HEK293 (cell line): ENCODE measurements at regions not wholly inside any gene's neighbourhood (a gene's known extent, or its start where the extent isn't known, plus 50 kb on each side); places are given as distances from the start of the nearest gene placed in this dataset.

Experiments
- CTCF ChIA-PET: fragments of 350-600 bp; formaldehyde crosslinking; extraction: SDS; loops from one replicate; lab custom pipeline; 2021; ENCODE audit warnings: antibody characterized with exemption; lab: Yijun Ruan, JAX
- POLR2A ChIA-PET: fragments of 300-600 bp; formaldehyde crosslinking; extraction: SDS; loops from one replicate; lab custom pipeline; 2020; ENCODE audit warnings: antibody characterized with exemption, inconsistent platforms; lab: Yijun Ruan, JAX
- H3K27ac ChIP-seq: fragments of 200-500 bp; sonication (Bioruptor generic); 2 replicates; pipeline ENCODE4 v1.5.1; 2014; ENCODE audit warnings: low read depth, low read length, control low read depth, inconsistent platforms; ENCODE audit errors: extremely low read depth
- H3K36me3 ChIP-seq, 2 experiments: fragments of 200-500 bp in 1 of 2; sonication (Bioruptor generic) in 1 of 2; 1 replicate in 1 of 2; 2 replicates in 1 of 2; pipeline ENCODE4 v1.5.1; 2014 to 2017; ENCODE audit warnings: inconsistent platforms in 2 of 2, low read length in 2 of 2; ENCODE audit not compliant: control insufficient read depth in 2 of 2, insufficient read depth in 1 of 2
- H3K4me1 ChIP-seq: fragments of 200-500 bp; sonication (Bioruptor generic); 2 replicates; pipeline ENCODE4 v1.5.1; 2014; ENCODE audit warnings: mild to moderate bottlenecking, low read length, inconsistent platforms; ENCODE audit not compliant: control insufficient read depth, insufficient read depth
- H3K4me3 ChIP-seq: 2 replicates; pipeline ENCODE4 v1.5.1; 2011; ENCODE audit warnings: low read depth, mild to moderate bottlenecking, control low read depth, low read length, moderate library complexity
- H3K9me3 ChIP-seq: fragments of 200-500 bp; sonication (Bioruptor generic); 2 replicates; pipeline ENCODE4 v1.5.1; 2014; ENCODE audit warnings: low read depth, low read length, inconsistent platforms; ENCODE audit not compliant: control insufficient read depth, insufficient read depth
- GLI4 ChIP-seq: fragments of 450-650 bp; formaldehyde crosslinking; IDR thresholded peaks from 2 replicates; pipeline ENCODE4 v1.5.1; 2016; ENCODE audit warnings: missing biosample characterization, missing genetic modification characterization
- KLF7 ChIP-seq: fragments of 450-650 bp; formaldehyde crosslinking; IDR thresholded peaks from 2 replicates; pipeline ENCODE4 v1.5.1; 2016; ENCODE audit warnings: missing biosample characterization, missing genetic modification characterization, borderline replicate concordance
- PRDM1 ChIP-seq: fragments of 450-650 bp; formaldehyde crosslinking; IDR thresholded peaks from 2 replicates; pipeline ENCODE4; 2016; ENCODE audit warnings: missing biosample characterization, missing genetic modification characterization
- REPIN1 ChIP-seq: fragments of 450-650 bp; formaldehyde crosslinking; IDR thresholded peaks from 2 replicates; pipeline ENCODE4 v1.5.1; 2017; ENCODE audit warnings: missing biosample characterization, missing genetic modification characterization, low read depth
- SP3 ChIP-seq: fragments of 450-650 bp; formaldehyde crosslinking; IDR thresholded peaks from 2 replicates; pipeline ENCODE4 v1.5.1; 2016; ENCODE audit warnings: missing biosample characterization, missing genetic modification characterization
- ZNF155 ChIP-seq: fragments of 450-650 bp; formaldehyde crosslinking; IDR thresholded peaks from 2 replicates; pipeline ENCODE4 v1.5.1; 2016; ENCODE audit warnings: missing biosample characterization, missing genetic modification characterization
- ZNF324 ChIP-seq: fragments of 450-650 bp; formaldehyde crosslinking; IDR thresholded peaks from 2 replicates; pipeline ENCODE4 v1.5.1; 2016; ENCODE audit warnings: missing biosample characterization, missing genetic modification characterization
- ZNF416 ChIP-seq: fragments of 450-650 bp; formaldehyde crosslinking; IDR thresholded peaks from 2 replicates; pipeline ENCODE4 v1.5.1; 2016; ENCODE audit warnings: missing biosample characterization, missing genetic modification characterization
- ZNF48 ChIP-seq: fragments of 450-650 bp; formaldehyde crosslinking; IDR thresholded peaks from 2 replicates; pipeline ENCODE4 v1.5.1; 2016; ENCODE audit warnings: missing biosample characterization, missing genetic modification characterization
- ZNF521 ChIP-seq: fragments of 450-650 bp; formaldehyde crosslinking; IDR thresholded peaks from 2 replicates; pipeline ENCODE4 v1.5.1; 2017; ENCODE audit warnings: missing biosample characterization, mild to moderate bottlenecking, missing genetic modification characterization
- ZNF677 ChIP-seq: fragments of 450-650 bp; IDR thresholded peaks from 2 replicates; pipeline ENCODE4 v1.5.0; 2018; ENCODE audit warnings: missing biosample characterization, mild to moderate bottlenecking, missing genetic modification characterization, moderate library complexity
- ZSCAN16 ChIP-seq: fragments of 450-650 bp; formaldehyde crosslinking; IDR thresholded peaks from 2 replicates; pipeline ENCODE4 v1.5.1; 2016; ENCODE audit warnings: missing biosample characterization, missing genetic modification characterization
- TF ChIP-seq, protein P1 (sequence below): fragments of 450-650 bp; formaldehyde crosslinking; IDR thresholded peaks from 2 replicates; pipeline ENCODE4 v1.5.1; 2016; ENCODE audit warnings: missing biosample characterization, missing genetic modification characterization, low read depth
- TF ChIP-seq, protein P2 (sequence below): fragments of 450-650 bp; formaldehyde crosslinking; IDR thresholded peaks from 2 replicates; pipeline ENCODE4 v1.5.1; 2016; ENCODE audit warnings: missing biosample characterization, missing genetic modification characterization
- TF ChIP-seq, protein P3 (sequence below): fragments of 450-650 bp; IDR thresholded peaks from 2 replicates; pipeline ENCODE4 v1.5.1; 2018; ENCODE audit warnings: missing biosample characterization, mild to moderate bottlenecking, missing genetic modification characterization

DNA sequence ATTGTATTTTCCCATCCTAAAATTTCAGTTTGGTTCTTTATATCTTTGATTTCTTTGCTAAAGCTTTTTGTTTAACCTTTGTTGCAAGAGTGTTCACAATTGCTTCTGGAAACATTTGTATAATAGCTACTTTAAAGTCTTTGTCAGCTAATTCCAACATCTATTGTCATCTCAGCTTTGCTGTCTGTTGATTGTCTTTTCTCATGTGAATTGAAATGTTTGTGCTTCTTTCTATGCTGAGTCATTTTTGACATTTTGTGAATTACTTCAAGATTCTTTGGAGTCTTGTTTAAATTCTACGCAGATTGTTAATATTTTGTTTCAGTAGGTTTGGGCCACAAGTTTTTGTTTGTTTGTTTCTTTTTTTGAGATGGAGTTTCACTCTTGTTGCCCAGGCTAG lies 73.2 kb downstream of the SUCNR1 start:
- no peak overlapping the region for H3K27ac ChIP-seq
- CTCF ChIA-PET, result no interaction called here
- POLR2A ChIA-PET, result no interaction called here
- H3K9me3 ChIP-seq, result no peaks in the 10 kb centered on the region
- TF ChIP-seq, protein P1, sequence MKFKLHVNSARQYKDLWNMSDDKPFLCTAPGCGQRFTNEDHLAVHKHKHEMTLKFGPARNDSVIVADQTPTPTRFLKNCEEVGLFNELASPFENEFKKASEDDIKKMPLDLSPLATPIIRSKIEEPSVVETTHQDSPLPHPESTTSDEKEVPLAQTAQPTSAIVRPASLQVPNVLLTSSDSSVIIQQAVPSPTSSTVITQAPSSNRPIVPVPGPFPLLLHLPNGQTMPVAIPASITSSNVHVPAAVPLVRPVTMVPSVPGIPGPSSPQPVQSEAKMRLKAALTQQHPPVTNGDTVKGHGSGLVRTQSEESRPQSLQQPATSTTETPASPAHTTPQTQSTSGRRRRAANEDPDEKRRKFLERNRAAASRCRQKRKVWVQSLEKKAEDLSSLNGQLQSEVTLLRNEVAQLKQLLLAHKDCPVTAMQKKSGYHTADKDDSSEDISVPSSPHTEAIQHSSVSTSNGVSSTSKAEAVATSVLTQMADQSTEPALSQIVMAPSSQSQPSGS, result no peak
- TF ChIP-seq, protein P2, sequence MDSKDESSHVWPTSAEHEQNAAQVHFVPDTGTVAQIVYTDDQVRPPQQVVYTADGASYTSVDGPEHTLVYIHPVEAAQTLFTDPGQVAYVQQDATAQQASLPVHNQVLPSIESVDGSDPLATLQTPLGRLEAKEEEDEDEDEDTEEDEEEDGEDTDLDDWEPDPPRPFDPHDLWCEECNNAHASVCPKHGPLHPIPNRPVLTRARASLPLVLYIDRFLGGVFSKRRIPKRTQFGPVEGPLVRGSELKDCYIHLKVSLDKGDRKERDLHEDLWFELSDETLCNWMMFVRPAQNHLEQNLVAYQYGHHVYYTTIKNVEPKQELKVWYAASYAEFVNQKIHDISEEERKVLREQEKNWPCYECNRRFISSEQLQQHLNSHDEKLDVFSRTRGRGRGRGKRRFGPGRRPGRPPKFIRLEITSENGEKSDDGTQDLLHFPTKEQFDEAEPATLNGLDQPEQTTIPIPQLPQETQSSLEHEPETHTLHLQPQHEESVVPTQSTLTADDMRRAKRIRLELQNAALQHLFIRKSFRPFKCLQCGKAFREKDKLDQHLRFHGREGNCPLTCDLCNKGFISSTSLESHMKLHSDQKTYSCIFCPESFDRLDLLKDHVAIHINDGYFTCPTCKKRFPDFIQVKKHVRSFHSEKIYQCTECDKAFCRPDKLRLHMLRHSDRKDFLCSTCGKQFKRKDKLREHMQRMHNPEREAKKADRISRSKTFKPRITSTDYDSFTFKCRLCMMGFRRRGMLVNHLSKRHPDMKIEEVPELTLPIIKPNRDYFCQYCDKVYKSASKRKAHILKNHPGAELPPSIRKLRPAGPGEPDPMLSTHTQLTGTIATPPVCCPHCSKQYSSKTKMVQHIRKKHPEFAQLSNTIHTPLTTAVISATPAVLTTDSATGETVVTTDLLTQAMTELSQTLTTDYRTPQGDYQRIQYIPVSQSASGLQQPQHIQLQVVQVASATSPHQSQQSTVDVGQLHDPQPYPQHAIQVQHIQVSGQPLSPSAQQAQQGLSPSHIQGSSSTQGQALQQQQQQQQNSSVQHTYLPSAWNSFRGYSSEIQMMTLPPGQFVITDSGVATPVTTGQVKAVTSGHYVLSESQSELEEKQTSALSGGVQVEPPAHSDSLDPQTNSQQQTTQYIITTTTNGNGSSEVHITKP (tag by site-specific recombination), result no peak
- TF ChIP-seq KLF7 (tag by site-specific recombination) (no peak), SP3 (tag by site-specific recombination) (no peak)
- no peak overlapping the region for H3K4me3 ChIP-seq
- no peaks in the 10 kb centered on the region for H3K4me1 ChIP-seq
- H3K36me3 ChIP-seq, result no peaks in the 10 kb centered on the region

DNA sequence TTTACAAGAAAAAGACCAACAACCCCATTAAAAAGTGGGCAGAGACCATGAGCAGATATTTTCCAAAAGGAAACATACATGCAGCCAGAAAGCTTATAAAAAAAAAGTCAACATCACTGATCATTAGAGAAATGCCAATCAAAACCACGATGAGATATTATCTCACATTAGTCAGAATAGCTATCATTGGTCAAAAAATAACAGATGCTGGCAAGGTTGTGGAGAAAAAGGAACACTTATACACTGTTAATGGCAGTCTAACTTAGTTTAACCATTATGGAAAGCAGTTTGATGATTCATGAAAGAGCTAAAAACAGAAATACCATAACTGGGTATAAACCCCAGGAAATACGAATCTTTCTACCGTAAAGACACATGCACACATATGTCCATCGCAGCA lies 76.3 kb downstream of the SUCNR1 start:
- POLR2A ChIA-PET, result no interaction called here
- CTCF ChIA-PET, result no interaction called here
- no peaks in the 10 kb centered on the region for H3K4me1 ChIP-seq
- no peak overlapping the region for H3K27ac ChIP-seq
- H3K36me3 ChIP-seq, result no peaks in the 10 kb centered on the region
- no peak for TF ChIP-seq ZNF324 (tag by site-specific recombination)
- no peak for TF ChIP-seq ZNF521 (tag by site-specific recombination)
- no peak for TF ChIP-seq ZNF48 (tag by site-specific recombination)
- TF ChIP-seq ZNF416 (tag by site-specific recombination), result no peak
- TF ChIP-seq, protein P3, sequence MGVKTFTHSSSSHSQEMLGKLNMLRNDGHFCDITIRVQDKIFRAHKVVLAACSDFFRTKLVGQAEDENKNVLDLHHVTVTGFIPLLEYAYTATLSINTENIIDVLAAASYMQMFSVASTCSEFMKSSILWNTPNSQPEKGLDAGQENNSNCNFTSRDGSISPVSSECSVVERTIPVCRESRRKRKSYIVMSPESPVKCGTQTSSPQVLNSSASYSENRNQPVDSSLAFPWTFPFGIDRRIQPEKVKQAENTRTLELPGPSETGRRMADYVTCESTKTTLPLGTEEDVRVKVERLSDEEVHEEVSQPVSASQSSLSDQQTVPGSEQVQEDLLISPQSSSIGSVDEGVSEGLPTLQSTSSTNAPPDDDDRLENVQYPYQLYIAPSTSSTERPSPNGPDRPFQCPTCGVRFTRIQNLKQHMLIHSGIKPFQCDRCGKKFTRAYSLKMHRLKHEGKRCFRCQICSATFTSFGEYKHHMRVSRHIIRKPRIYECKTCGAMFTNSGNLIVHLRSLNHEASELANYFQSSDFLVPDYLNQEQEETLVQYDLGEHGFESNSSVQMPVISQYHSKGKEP, result no peak
- no peak for TF ChIP-seq PRDM1
- TF ChIP-seq ZSCAN16, result no peak
- no peak for TF ChIP-seq ZNF677
- no peak overlapping the region for H3K4me3 ChIP-seq
- no peaks in the 10 kb centered on the region for H3K9me3 ChIP-seq

DNA sequence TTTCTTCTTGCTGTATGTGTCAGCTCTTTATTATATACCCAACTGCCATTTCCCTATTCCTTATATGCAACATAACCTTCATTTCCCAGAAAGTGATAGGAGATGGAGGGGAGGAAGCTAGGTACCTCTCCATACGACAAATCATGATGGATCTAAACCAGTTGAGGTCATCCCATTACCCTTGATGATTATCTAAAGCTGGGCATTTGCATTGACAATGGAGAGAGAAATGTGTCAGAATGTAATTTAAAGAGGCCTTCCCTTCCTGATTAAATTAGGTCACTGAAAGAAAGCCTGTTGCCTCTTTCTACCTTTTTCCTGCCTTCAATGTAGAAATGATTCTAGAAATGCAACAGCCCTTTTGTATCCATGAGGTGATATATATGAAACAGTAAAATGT lies 81.9 kb downstream of the SUCNR1 start:
- no peaks in the 10 kb centered on the region for H3K36me3 ChIP-seq
- no peak overlapping the region for H3K27ac ChIP-seq
- H3K4me3 ChIP-seq, result no peak overlapping the region
- TF ChIP-seq ZNF155 (no peak), GLI4 (tag by site-specific recombination) (no peak), REPIN1 (tag by site-specific recombination) (no peak)
- ChIA-PET CTCF (no interaction called here), POLR2A (interaction anchor here (0.6 kb wide), 1 partner anchor 971 kb away, joined by 3 read pairs; no protein-coding TSS in a partner anchor)
- no peaks in the 10 kb centered on the region for H3K4me1 ChIP-seq
- no peaks in the 10 kb centered on the region for H3K9me3 ChIP-seq
